GM23248 (cell line): ENCODE measurements at regions not wholly inside any gene's neighbourhood (a gene's known extent, or its start where the extent isn't known, plus 50 kb on each side); places are given as distances from the start of the nearest gene placed in this dataset.
"Not testable (repeated sequence)": the region's sequence is repeated elsewhere in the genome, so short reads cannot be mapped to it uniquely, and the experiment has no call there.

Experiments used
- DNase-seq: peaks from one replicate; pipeline ENCODE4 v3.0.0-alpha.2; 2015
- H2AFZ ChIP-seq: fragments of 200-600 bp; sonication (generic); 2 replicates; pipeline ENCODE4 v1.6.1; 2016; ENCODE audit warnings: antibody characterized with exemption
- H3F3A ChIP-seq: fragments of 200-600 bp; sonication (generic); 2 replicates; pipeline ENCODE4 v1.6.1; 2016; ENCODE audit warnings: mild to moderate bottlenecking, antibody characterized with exemption, mixed run types; ENCODE audit not compliant: insufficient read depth
- H3K27ac ChIP-seq: fragments of 200-600 bp; sonication (generic); 2 replicates; pipeline ENCODE4 v1.5.1; 2016; ENCODE audit warnings: mild to moderate bottlenecking
- H3K27me3 ChIP-seq: fragments of 200-600 bp; sonication (generic); replicated peaks from 2 replicates; pipeline ENCODE4 v1.6.1; 2016; ENCODE audit warnings: mild to moderate bottlenecking; ENCODE audit not compliant: insufficient read depth
- H3K36me3 ChIP-seq: fragments of 200-600 bp; sonication (generic); 2 replicates; pipeline ENCODE4 v1.6.1; 2016; ENCODE audit warnings: low read depth, mild to moderate bottlenecking
- H3K4me1 ChIP-seq: fragments of 200-600 bp; sonication (generic); 2 replicates; pipeline ENCODE4 v1.6.1; 2016; ENCODE audit warnings: mild to moderate bottlenecking; ENCODE audit not compliant: insufficient read depth
- H3K4me2 ChIP-seq: fragments of 200-600 bp; sonication (generic); one replicate; pipeline ENCODE4 v1.6.1; 2016; ENCODE audit warnings: mild to moderate bottlenecking; ENCODE audit not compliant: unreplicated experiment
- H3K4me3 ChIP-seq: fragments of 200-600 bp; sonication (generic); 2 replicates; pipeline ENCODE4 v1.5.1; 2016; ENCODE audit warnings: mild to moderate bottlenecking
- H3K79me2 ChIP-seq: fragments of 200-600 bp; sonication (generic); 2 replicates; pipeline ENCODE4 v1.6.1; 2016; ENCODE audit warnings: mild to moderate bottlenecking; ENCODE audit not compliant: insufficient read depth
- H3K9ac ChIP-seq: fragments of 200-600 bp; sonication (generic); 2 replicates; pipeline ENCODE4 v1.6.1; 2016; ENCODE audit warnings: mild to moderate bottlenecking
- H3K9me2 ChIP-seq: fragments of 200-600 bp; sonication (generic); 2 replicates; pipeline ENCODE4 v1.6.1; 2016; ENCODE audit warnings: mixed run types, mild to moderate bottlenecking, moderate library complexity; ENCODE audit not compliant: insufficient read depth
- H3K9me3 ChIP-seq: fragments of 200-600 bp; sonication (generic); one replicate; pipeline ENCODE4 v1.6.1; 2017; ENCODE audit warnings: low read depth
- H4K20me1 ChIP-seq: fragments of 200-600 bp; sonication (generic); 2 replicates; pipeline ENCODE4 v1.6.0; 2016; ENCODE audit not compliant: insufficient read depth
- EZH2 ChIP-seq: fragments of 200-600 bp; sonication (generic); IDR thresholded peaks from 2 replicates; pipeline ENCODE4 v1.6.1; 2018; ENCODE audit warnings: antibody characterized with exemption, mild to moderate bottlenecking; ENCODE audit not compliant: insufficient read depth, poor library complexity, severe bottlenecking
- EZH2phosphoT487 ChIP-seq: fragments of 200-600 bp; sonication (generic); IDR thresholded peaks from 2 replicates; pipeline ENCODE4 v1.6.1; 2018; ENCODE audit warnings: antibody characterized with exemption, moderate library complexity, mild to moderate bottlenecking, low read depth; ENCODE audit not compliant: insufficient read depth
- WGBS, 2 experiments: methylation state at CpG; one replicate each; pipeline ENCODE4 v1.1.6; 2015 to 2017; ENCODE audit warnings: low lambda C conversion rate in 2 of 2, low coverage in 1 of 2; ENCODE audit errors: missing lambda C conversion rate in 2 of 2; 5-methylcytosine and 5-hydroxymethylcytosine counted together
- in situ Hi-C: fragments of 300-500 bp; cut with MboI; formaldehyde crosslinking; loops from 2 replicates; pipeline ENCODE4 v1.15.0; 2020

DNA sequence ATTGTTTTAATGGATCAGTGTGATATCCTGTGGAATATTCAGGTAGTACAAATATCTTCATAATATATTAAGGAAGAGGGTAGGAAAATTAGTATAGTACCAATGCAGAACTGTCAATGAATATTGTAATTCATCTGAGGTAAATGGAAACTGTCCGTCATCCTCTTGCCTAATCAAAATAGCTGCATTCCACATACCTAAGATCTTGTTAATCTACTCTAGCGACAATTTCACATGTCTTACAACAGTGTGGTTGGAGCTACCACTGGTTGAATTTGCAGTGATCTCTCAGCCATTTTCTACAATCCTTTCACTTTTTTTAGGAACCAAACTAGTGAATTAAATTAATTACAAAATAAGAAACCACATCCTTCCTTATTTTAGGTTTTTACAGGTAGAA, 117.5 kb downstream of the PCDH18 start:
- no peak overlapping the region for H3K4me3 ChIP-seq
- in situ Hi-C loops, result no loop called here
- no peak overlapping the region for H2AFZ ChIP-seq
- WGBS, 2 experiments, result 88 to 89% methylated on average over 2 of the region's 2 CpGs
- H3K79me2 ChIP-seq, result no peaks in the 10 kb centered on the region
- H3K36me3 ChIP-seq, result no peaks in the 10 kb centered on the region
- H3K27me3 ChIP-seq, result no peaks in the 10 kb centered on the region
- H3K27ac ChIP-seq, result no peak overlapping the region
- TF ChIP-seq EZH2phosphoT487, result no peak
- no peak for TF ChIP-seq EZH2
- no peaks in the 10 kb centered on the region for H3K4me1 ChIP-seq
- H3K9me3 ChIP-seq, result no peaks in the 10 kb centered on the region
- DNase-seq, result no peak
- no peak overlapping the region for H3K4me2 ChIP-seq
- no peaks in the 10 kb centered on the region for H3K9me2 ChIP-seq
- no peaks in the 10 kb centered on the region for H3F3A ChIP-seq
- no peak overlapping the region for H3K9ac ChIP-seq
- H4K20me1 ChIP-seq, result no peaks in the 10 kb centered on the region

DNA sequence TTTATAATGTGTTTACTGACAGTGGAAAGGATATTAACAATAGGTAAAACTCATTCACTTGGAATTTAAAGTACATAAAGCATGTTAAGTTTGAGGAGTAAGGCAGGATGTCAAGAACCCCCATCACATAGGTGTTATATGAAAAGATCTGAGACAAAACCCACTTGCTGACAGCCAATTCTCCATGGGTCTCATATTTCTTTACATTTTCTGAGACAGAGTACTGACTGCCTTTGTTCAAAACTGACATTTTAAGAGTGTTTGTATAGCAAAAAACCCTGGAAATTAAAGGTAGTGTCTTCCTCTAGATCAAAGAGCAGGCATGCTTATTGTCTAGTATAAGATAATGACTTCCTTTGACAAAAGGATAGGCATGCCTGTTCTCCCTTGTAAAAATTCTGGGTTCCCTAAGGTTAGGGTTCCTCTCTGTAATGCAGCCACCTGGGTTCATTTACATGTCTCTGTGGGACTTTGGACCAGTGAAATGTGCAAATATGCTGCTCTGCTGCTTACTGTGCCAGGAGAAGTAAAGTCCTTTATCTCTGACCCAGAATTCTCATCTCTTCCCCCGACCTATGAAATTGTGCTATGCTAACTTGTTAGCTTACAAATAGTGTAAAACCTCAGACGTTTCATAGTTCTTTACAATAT, 123.6 kb downstream of the PCDH18 start:
- no peaks in the 10 kb centered on the region for H4K20me1 ChIP-seq
- no peak for DNase-seq
- no peak overlapping the region for H2AFZ ChIP-seq
- no peaks in the 10 kb centered on the region for H3K9me3 ChIP-seq
- 60 to 68% methylated on average over 2 of the region's 2 CpGs for WGBS, 2 experiments
- no peaks in the 10 kb centered on the region for H3K27me3 ChIP-seq
- no peaks in the 10 kb centered on the region for H3K36me3 ChIP-seq
- in situ Hi-C loops, result no loop called here
- H3K9ac ChIP-seq, result no peak overlapping the region
- no peaks in the 10 kb centered on the region for H3K9me2 ChIP-seq
- H3K79me2 ChIP-seq, result no peaks in the 10 kb centered on the region
- no peaks in the 10 kb centered on the region for H3K4me1 ChIP-seq
- TF ChIP-seq EZH2 (no peak), EZH2phosphoT487 (no peak)
- H3K4me3 ChIP-seq, result no peak overlapping the region
- H3F3A ChIP-seq, result no peaks in the 10 kb centered on the region
- H3K27ac ChIP-seq, result no peak overlapping the region
- no peak overlapping the region for H3K4me2 ChIP-seq

DNA sequence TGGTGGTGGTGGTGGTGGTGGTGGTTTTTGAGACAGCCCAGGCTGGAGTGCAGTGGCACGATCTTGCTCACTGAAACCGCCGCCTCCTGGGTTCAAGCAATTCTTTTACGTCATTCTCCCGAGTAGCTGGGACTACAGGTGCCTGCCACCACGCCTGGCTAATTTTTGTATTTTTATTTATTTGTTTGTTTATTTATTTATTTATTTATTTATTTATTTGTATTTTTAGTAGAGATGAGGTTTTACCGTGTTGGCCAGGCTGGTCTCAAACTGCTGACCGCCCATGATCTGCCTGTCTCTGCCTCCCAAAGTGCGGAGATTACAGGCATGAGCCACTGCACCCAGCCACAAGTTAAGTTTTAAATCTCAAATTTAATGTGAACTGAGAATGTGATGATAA, 126.5 kb downstream of the PCDH18 start:
- H3K36me3 ChIP-seq, H4K20me1 ChIP-seq, H3K27ac ChIP-seq, H3K9me2 ChIP-seq, H3K9ac ChIP-seq, H3K79me2 ChIP-seq, H3K4me1 ChIP-seq, H3K27me3 ChIP-seq, in situ Hi-C loops, DNase-seq, H3K4me2 ChIP-seq, H3F3A ChIP-seq, H2AFZ ChIP-seq, H3K4me3 ChIP-seq, H3K9me3 ChIP-seq: not testable (repeated sequence)
- 85 to 90% methylated on average over 6 to 9 of the region's 9 CpGs for WGBS, 2 experiments

DNA sequence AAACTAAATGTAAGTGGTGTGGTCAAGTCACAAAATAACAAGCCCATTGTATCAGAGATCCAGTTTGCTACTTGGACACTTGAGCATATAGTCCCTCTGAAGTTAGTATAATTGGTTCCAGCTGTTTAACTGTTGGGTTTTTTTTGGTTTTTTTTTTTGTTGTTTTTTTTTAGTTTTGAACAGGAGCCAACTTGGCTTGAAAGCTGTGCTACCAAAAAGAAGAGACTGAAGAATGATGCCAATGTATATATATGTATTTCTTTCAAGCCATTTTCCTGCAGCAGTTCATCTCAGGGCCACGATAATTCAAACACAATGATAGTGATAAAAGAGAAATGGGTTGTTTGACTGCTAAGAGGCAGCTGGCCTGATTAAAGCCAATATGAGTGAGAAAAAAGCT, 138.3 kb downstream of the PCDH18 start:
- H3K4me3 ChIP-seq, result no peak overlapping the region
- H3K36me3 ChIP-seq, result no peaks in the 10 kb centered on the region
- DNase-seq, result peak; percentile 23
- TF ChIP-seq EZH2phosphoT487, result no peak
- TF ChIP-seq EZH2, result no peak
- H3K9me3 ChIP-seq, result no peaks in the 10 kb centered on the region
- H3K27me3 ChIP-seq, result no peaks in the 10 kb centered on the region
- H4K20me1 ChIP-seq, result no peaks in the 10 kb centered on the region
- in situ Hi-C loops, result no loop called here
- no peak overlapping the region for H3K9ac ChIP-seq
- H3K27ac ChIP-seq, result no peak overlapping the region
- H3K4me1 ChIP-seq, result peaks cover 18% of the 10 kb centered on the region
- no peaks in the 10 kb centered on the region for H3K9me2 ChIP-seq
- no peak overlapping the region for H2AFZ ChIP-seq
- H3K4me2 ChIP-seq, result no peak overlapping the region
- H3F3A ChIP-seq, result peaks cover 16% of the 10 kb centered on the region; the same call in 1 of the 2 replicates
- WGBS, 2 experiments, result 67 to 82% methylated on average over 1 of the region's 1 CpG
- H3K79me2 ChIP-seq, result no peaks in the 10 kb centered on the region

DNA sequence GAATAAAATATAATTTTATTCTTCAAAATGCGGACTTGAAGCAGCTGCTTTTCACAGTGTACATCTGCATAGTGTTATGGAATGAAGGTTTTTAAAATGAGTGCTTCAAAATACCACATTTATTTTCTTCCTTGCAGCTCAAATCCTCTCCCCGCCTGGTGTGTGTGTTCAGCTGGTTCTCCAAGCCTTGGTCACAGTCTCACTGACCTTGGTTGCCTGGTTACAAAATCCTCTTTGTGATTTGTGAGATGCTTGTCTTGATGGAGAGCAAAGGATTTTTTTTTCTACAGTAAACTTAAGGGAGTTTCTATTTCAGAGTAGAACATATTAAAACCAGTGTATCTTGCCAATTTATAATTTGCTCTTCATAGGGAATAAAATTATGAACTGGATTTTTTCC, 139.2 kb downstream of the PCDH18 start:
- Histone ChIP-seq H3K27ac (no peak overlapping the region), H3K79me2 (no peaks in the 10 kb centered on the region), H3K9me2 (no peaks in the 10 kb centered on the region), H3K4me3 (no peak overlapping the region), H3K36me3 (no peaks in the 10 kb centered on the region), H3K9ac (no peak overlapping the region), H3K4me1 (peaks cover 22% of the 10 kb centered on the region), H3K9me3 (no peaks in the 10 kb centered on the region), H3F3A (peaks cover 16% of the 10 kb centered on the region; the same call in 1 of the 2 replicates), H4K20me1 (no peaks in the 10 kb centered on the region), H2AFZ (no peak overlapping the region), H3K4me2 (no peak overlapping the region), H3K27me3 (no peaks in the 10 kb centered on the region)
- 79 to 94% methylated on average over 2 of the region's 2 CpGs for WGBS, 2 experiments
- no peak for DNase-seq
- in situ Hi-C loops, result no loop called here
- TF ChIP-seq EZH2phosphoT487 (no peak), EZH2 (no peak)
